ENCODE measurements at regions not wholly inside any gene's neighbourhood (a gene's known extent, or its start where the extent isn't known, plus 50 kb on each side); places are given as distances from the start of the nearest gene placed in this dataset.
A peak's percentile ranks its signal among the peaks of the same experiment; 100 is the strongest.

- Mint-ChIP-seq H3K4me1 (peaks cover 1 to 10% (median 10%) of the 10 kb centered on the region in 3 donors), H3K27me3 (peaks cover 15 to 64% of the 10 kb centered on the region in 2 donors), H3K9me3 (peaks cover 6 to 29% (median 18%) of the 10 kb centered on the region in 5 donors)
Measured at GRCh38 chr12:94037444-94037843, 110.9 kb upstream of the PLXNC1 start.

GRCh38 chr12:94038605-94039004 lies 109.8 kb upstream of the PLXNC1 start:
- ChIA-PET POLR2A (interaction anchor here (0.6 kb wide), 1 partner anchor 702 kb away, joined by 3 read pairs; no protein-coding TSS in a partner anchor), CTCF (no interaction called here)
- H3K4me1 Mint-ChIP-seq: no peaks in the 10 kb centered on the region
- H3K27me3 Mint-ChIP-seq: peaks cover 15 to 52% of the 10 kb centered on the region in 2 donors
- H3K9me3 Mint-ChIP-seq: peaks cover 6 to 24% (median 18%) of the 10 kb centered on the region in 5 donors
- no peak overlapping the region for H3K4me3 Mint-ChIP-seq
- no peaks in the 10 kb centered on the region for H3K27me3 ChIP-seq (ENCODE audit: insufficient read depth, low read length, poor library complexity, severe bottlenecking)
- no peaks in the 10 kb centered on the region for H3K36me3 ChIP-seq (ENCODE audit: insufficient read depth, low read length)
- H3K4me3 ChIP-seq (ENCODE audit: low read length): no peak overlapping the region
- DNase-seq: no peak
- no peak overlapping the region for H3K27ac ChIP-seq (ENCODE audit: low read depth, low read length)
- H3K36me3 Mint-ChIP-seq: peaks cover 0 to 4% (median 1%) of the 10 kb centered on the region in 3 donors
- peaks cover 4% of the 10 kb centered on the region for H3K4me1 ChIP-seq (ENCODE audit: insufficient read depth, low read length)
- no peaks in the 10 kb centered on the region for H3K9me3 ChIP-seq (ENCODE audit: low read length)
- H3K27ac Mint-ChIP-seq: peak overlapping the region in 1 of 8 donors; percentile 66

More at GRCh38 chr12:94037444-94037843, 110.9 kb upstream of the PLXNC1 start:
- no peaks in the 10 kb centered on the region for H3K9me3 ChIP-seq (ENCODE audit: low read length)
- H3K27ac Mint-ChIP-seq: no peak overlapping the region
- H3K27me3 ChIP-seq (ENCODE audit: insufficient read depth, low read length, poor library complexity, severe bottlenecking): no peaks in the 10 kb centered on the region
- ChIA-PET CTCF (no interaction called here), POLR2A (no interaction called here)
- peaks cover 0 to 4% (median 1%) of the 10 kb centered on the region in 3 donors for H3K36me3 Mint-ChIP-seq
- DNase-seq: no peak
- H3K4me3 ChIP-seq (ENCODE audit: low read length): no peak overlapping the region
- no peaks in the 10 kb centered on the region for H3K36me3 ChIP-seq (ENCODE audit: insufficient read depth, low read length)
- peaks cover 14% of the 10 kb centered on the region for H3K4me1 ChIP-seq (ENCODE audit: insufficient read depth, low read length)
- no peak overlapping the region for H3K27ac ChIP-seq (ENCODE audit: low read depth, low read length)
- H3K4me3 Mint-ChIP-seq: no peak overlapping the region

DNA sequence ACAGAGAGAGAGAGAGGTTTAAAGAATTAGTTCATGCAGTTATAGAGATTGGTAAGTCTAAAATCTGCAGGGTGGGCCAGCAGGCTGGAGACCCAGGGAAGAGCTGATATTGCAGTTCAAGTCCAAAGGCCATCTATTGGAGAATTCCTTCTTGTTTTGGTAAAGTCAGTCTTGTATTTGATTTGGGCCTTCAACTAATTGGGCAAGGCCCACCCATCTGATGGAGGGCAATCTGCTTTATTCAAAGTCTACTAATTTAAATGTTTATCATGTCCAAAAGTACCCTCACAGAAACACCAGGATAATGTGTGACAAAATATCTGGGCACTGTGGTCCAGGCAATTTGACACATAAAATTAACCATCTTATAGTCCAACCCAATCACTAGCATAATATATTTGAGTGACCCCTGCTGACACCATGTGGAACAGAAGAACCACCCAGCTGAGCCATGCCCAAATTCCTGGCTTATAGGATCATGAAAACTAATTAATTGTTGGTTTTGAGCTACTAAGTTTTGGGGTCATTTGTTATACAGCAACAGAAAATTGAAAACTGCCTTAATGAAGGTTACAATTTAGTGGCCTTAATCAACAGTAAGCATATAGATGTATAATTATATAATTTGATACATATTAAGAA lies 109.1 kb upstream of the PLXNC1 start:
- POLR2A ChIA-PET: no interaction called here
- peaks cover 0 to 4% (median 1%) of the 10 kb centered on the region in 3 donors for H3K36me3 Mint-ChIP-seq

GRCh38 chr12:94039914-94040313 lies 108.5 kb upstream of the PLXNC1 start:
- Mint-ChIP-seq H3K4me1 (no peaks in the 10 kb centered on the region), H3K9me3 (peaks cover 6 to 19% (median 13%) of the 10 kb centered on the region in 5 donors), H3K27ac (no peak overlapping the region), H3K27me3 (peaks cover 8 to 39% of the 10 kb centered on the region in 2 donors), H3K36me3 (peaks cover 0 to 4% (median 1%) of the 10 kb centered on the region in 3 donors), H3K4me3 (no peak overlapping the region)
- ChIA-PET CTCF (interaction anchor here (1.3 kb wide), 1 partner anchor 469 kb away, joined by 3 read pairs; no protein-coding TSS in a partner anchor), POLR2A (no interaction called here)
- H3K27ac ChIP-seq (ENCODE audit: low read depth, low read length): no peak overlapping the region
- no peak for DNase-seq
- H3K36me3 ChIP-seq (ENCODE audit: insufficient read depth, low read length): no peaks in the 10 kb centered on the region
- no peaks in the 10 kb centered on the region for H3K4me1 ChIP-seq (ENCODE audit: insufficient read depth, low read length)
- no peak overlapping the region for H3K4me3 ChIP-seq (ENCODE audit: low read length)
- no peaks in the 10 kb centered on the region for H3K9me3 ChIP-seq (ENCODE audit: low read length)
- no peaks in the 10 kb centered on the region for H3K27me3 ChIP-seq (ENCODE audit: insufficient read depth, low read length, poor library complexity, severe bottlenecking)

More for the DNA sequence above, 109.1 kb upstream of the PLXNC1 start:
- DNase-seq: no peak
- H3K4me1 Mint-ChIP-seq: no peaks in the 10 kb centered on the region
- Histone ChIP-seq H3K4me3 (ENCODE audit: low read length) (no peak overlapping the region), H3K27me3 (ENCODE audit: insufficient read depth, low read length, poor library complexity, severe bottlenecking) (no peaks in the 10 kb centered on the region), H3K36me3 (ENCODE audit: insufficient read depth, low read length) (no peaks in the 10 kb centered on the region), H3K4me1 (ENCODE audit: insufficient read depth, low read length) (no peaks in the 10 kb centered on the region), H3K27ac (ENCODE audit: low read depth, low read length) (no peak overlapping the region), H3K9me3 (ENCODE audit: low read length) (no peaks in the 10 kb centered on the region)
- CTCF ChIA-PET: interaction anchor here (1.3 kb wide), 1 partner anchor 468 kb away, joined by 3 read pairs; no protein-coding TSS in a partner anchor
- H3K4me3 Mint-ChIP-seq: no peak overlapping the region
- peaks cover 6 to 22% (median 17%) of the 10 kb centered on the region in 5 donors for H3K9me3 Mint-ChIP-seq
- H3K27me3 Mint-ChIP-seq: peaks cover 11 to 45% of the 10 kb centered on the region in 2 donors
- H3K27ac Mint-ChIP-seq: no peak overlapping the region

GRCh38 chr12:94041850-94042249 lies 106.5 kb upstream of the PLXNC1 start:
- Mint-ChIP-seq H3K27me3 (peaks cover 1 to 26% of the 10 kb centered on the region in 2 donors), H3K36me3 (peaks cover 0 to 4% (median 0%) of the 10 kb centered on the region in 3 donors), H3K9me3 (peaks cover 6 to 16% (median 7%) of the 10 kb centered on the region in 5 donors), H3K4me3 (peak overlapping the region in 1 of 7 donors; percentile 52), H3K4me1 (no peaks in the 10 kb centered on the region), H3K27ac (no peak overlapping the region)
- Histone ChIP-seq H3K4me3 (ENCODE audit: low read length) (no peak overlapping the region), H3K4me1 (ENCODE audit: insufficient read depth, low read length) (no peaks in the 10 kb centered on the region), H3K27ac (ENCODE audit: low read depth, low read length) (no peak overlapping the region), H3K36me3 (ENCODE audit: insufficient read depth, low read length) (no peaks in the 10 kb centered on the region), H3K27me3 (ENCODE audit: insufficient read depth, low read length, poor library complexity, severe bottlenecking) (no peaks in the 10 kb centered on the region), H3K9me3 (ENCODE audit: low read length) (no peaks in the 10 kb centered on the region)
- ChIA-PET POLR2A (no interaction called here), CTCF (no interaction called here)
- no peak for DNase-seq

DNA sequence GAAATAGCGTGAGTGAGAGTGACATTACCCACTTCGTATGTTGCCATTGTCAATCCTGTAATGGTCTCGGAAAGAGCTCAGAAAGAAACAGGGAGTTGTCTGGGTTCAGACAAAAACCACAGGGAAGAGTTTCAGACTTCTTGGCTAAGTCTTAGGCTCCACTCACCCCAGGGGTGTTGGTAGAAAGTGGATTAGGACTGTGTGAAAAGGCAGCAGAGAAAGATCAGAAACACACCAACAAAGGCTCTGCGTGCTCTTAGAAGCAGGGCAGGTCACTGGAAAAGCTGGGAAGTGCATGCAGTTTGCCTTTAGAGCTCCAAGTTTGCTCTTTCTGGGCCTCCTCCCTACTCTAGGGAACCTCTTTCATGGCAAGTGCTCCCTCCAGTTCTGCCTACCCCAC lies 106.1 kb upstream of the PLXNC1 start:
- CTCF ChIA-PET: no interaction called here

GRCh38 chr12:94046626-94047410 lies 101.6 kb upstream of the PLXNC1 start:
- no peak overlapping the region for H3K4me3 Mint-ChIP-seq
- peaks cover 3 to 31% of the 10 kb centered on the region in 2 donors for H3K27me3 Mint-ChIP-seq

More for the DNA sequence above, 106.1 kb upstream of the PLXNC1 start:
- Mint-ChIP-seq H3K4me3 (peak overlapping the region in 1 of 7 donors; percentile 52), H3K27ac (no peak overlapping the region), H3K27me3 (peaks cover 1 to 21% of the 10 kb centered on the region in 2 donors), H3K9me3 (peaks cover 6 to 16% (median 7%) of the 10 kb centered on the region in 5 donors), H3K36me3 (peaks cover 0 to 4% (median 0%) of the 10 kb centered on the region in 3 donors), H3K4me1 (no peaks in the 10 kb centered on the region)
- H3K4me1 ChIP-seq (ENCODE audit: insufficient read depth, low read length): no peaks in the 10 kb centered on the region
- no peaks in the 10 kb centered on the region for H3K36me3 ChIP-seq (ENCODE audit: insufficient read depth, low read length)
- no peak overlapping the region for H3K4me3 ChIP-seq (ENCODE audit: low read length)
- no peak for DNase-seq
- POLR2A ChIA-PET: no interaction called here
- no peaks in the 10 kb centered on the region for H3K27me3 ChIP-seq (ENCODE audit: insufficient read depth, low read length, poor library complexity, severe bottlenecking)
- H3K27ac ChIP-seq (ENCODE audit: low read depth, low read length): no peak overlapping the region
- H3K9me3 ChIP-seq (ENCODE audit: low read length): no peaks in the 10 kb centered on the region

More at GRCh38 chr12:94046626-94047410, 101.6 kb upstream of the PLXNC1 start:
- peaks cover 0 to 2% (median 0%) of the 10 kb centered on the region in 3 donors for H3K36me3 Mint-ChIP-seq
- no peak overlapping the region for H3K27ac ChIP-seq (ENCODE audit: low read depth, low read length)
- H3K4me1 ChIP-seq (ENCODE audit: insufficient read depth, low read length): no peaks in the 10 kb centered on the region
- ChIA-PET POLR2A (no interaction called here), CTCF (no interaction called here)
- H3K4me3 ChIP-seq (ENCODE audit: low read length): no peak overlapping the region
- no peaks in the 10 kb centered on the region for H3K9me3 ChIP-seq (ENCODE audit: low read length)
- no peaks in the 10 kb centered on the region for H3K4me1 Mint-ChIP-seq
- H3K9me3 Mint-ChIP-seq: peaks cover 0 to 2% (median 0%) of the 10 kb centered on the region in 5 donors
- no peaks in the 10 kb centered on the region for H3K36me3 ChIP-seq (ENCODE audit: insufficient read depth, low read length)
- H3K27ac Mint-ChIP-seq: no peak overlapping the region
- H3K27me3 ChIP-seq (ENCODE audit: insufficient read depth, low read length, poor library complexity, severe bottlenecking): no peaks in the 10 kb centered on the region
- DNase-seq: no peak

Measured in CD8-positive, alpha-beta memory T cell (primary cell).